ENCODE measurements at regions not wholly inside any gene's neighbourhood (a gene's known extent, or its start where the extent isn't known, plus 50 kb on each side); places are given as distances from the start of the nearest gene placed in this dataset.

DNA sequence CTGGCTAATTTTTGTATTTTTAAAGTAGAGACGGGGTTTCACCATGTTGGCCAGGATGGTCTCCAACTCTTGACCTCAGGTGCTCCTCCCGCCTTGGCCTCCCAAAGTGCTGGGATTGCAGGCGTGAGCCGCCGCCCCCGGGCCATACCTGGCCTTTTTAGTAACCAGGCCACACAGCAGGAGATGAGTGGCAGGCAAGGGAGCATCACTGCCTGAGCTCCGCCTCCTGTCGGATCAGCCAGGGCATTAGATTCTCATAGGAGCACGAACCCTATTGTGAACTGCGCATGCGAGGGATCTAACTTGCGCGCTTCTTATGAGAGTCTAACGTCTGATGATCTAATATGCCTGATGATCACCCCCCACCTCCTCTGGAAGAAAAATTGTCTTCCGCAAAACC is 308.7 kb upstream of the PRMT6 start:
- DNase-seq, result no peak

DNA sequence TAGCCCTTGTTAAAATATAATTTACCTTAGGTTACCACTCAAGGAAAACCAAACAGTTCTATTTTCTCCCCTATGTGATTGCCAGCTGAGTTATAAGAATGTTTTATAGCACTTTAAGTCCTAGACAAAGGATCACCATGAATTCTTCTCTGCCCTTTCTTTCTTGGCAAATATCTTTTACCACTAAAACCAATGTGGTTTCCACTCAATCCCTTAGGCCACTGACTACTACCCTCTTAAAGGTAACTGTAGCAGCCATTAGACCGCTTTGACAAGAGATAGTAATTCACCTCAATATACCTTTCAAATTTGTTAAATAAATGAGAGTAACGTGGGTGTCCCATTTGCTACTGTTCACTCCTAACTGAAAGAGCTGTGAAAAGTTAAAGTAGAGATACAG is 307.9 kb upstream of the PRMT6 start:
- DNase-seq, result no peak

DNA sequence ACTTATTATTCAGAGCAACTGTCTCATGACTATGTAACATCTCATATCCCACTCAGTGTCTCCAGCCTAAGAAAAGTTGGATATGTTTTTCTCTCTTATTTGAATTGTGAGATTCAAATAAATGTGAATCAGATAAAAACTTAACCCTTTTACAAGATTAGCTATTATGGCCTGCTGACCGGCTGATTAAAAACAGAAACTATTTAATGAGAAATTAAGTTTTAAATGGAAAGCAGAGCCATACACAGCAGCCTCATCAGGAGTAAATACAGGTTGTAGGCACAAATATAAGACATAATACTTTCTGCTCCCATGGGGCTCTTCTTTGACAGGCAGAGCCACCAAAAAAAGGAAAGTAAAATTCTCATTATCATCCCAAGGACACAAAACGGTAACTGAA is 307.0 kb upstream of the PRMT6 start:
- no peak for DNase-seq

DNA sequence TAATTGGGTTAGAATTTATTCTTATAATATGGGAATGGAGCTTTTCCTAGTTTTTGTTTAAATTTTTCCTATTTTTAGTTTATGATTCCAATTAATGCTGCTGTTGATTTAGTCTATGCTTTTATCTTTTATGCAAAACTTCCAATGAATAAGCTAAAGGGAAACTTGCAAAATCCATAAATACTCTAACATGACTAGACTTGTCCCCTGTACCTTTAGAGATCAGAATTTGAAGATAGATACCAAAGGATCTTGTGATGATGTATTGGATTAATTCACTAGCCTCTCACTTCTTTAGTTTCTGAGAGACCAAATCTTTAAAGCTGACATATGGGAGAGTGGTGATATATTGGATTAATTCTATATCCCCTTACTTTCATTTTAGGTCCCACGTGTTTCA is 306.6 kb upstream of the PRMT6 start:
- DNase-seq, result no peak

DNA sequence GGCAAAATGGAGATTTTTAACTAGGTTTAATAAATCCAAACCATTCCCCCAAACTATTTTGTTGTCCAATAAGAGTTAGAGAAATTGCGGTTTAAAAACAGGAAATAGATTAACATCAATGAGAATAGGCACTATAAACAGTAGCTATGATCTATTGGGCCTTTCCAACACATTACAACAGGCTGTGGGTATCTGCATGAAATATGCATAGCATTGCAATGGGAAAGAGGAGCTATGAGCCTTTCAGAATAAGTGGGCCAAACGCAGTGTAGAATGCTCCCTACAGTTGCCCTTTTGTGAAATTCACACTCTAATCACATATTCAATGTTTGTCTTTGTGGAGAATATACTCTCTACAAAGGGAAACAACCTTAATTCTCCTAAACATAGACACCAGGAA is 305.5 kb upstream of the PRMT6 start:
- no peak for DNase-seq

DNA sequence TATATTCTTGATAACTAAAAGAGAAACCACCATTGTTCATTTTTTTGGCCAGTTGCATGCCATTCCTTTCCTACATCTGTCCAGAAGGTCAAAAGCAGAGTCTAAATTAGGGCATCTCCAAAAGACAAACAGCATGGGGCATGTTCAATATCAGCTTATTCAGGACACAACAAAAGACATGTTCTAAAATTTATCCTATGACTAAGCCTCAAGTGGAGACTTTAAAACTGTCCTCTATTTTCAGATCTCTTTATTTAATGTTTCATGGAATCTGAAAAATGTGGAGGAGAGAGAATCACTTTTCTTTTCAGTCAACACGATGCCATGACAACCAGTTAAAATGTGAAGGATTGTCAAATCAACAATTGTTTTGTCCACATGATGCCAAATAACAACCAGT is 303.4 kb upstream of the PRMT6 start:
- DNase-seq, result no peak

DNA sequence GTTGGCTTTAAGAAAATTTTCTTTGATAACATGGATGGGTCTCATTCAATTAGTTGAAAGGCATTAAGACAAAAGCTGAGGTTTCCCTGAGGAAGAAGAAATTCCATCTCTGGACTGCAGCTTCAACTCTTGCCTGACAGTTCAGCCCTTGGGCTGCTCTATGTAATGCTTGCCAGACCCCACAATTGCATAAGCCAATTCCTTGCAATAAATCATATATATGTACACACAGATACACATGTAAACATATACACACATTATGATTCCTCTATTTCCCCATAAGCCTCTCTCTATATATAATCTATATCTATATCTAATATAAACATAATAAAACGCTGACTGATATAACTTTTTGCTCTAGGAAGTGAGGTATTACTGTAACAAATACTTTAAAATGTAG is 301.5 kb upstream of the PRMT6 start:
- no peak for DNase-seq

DNA sequence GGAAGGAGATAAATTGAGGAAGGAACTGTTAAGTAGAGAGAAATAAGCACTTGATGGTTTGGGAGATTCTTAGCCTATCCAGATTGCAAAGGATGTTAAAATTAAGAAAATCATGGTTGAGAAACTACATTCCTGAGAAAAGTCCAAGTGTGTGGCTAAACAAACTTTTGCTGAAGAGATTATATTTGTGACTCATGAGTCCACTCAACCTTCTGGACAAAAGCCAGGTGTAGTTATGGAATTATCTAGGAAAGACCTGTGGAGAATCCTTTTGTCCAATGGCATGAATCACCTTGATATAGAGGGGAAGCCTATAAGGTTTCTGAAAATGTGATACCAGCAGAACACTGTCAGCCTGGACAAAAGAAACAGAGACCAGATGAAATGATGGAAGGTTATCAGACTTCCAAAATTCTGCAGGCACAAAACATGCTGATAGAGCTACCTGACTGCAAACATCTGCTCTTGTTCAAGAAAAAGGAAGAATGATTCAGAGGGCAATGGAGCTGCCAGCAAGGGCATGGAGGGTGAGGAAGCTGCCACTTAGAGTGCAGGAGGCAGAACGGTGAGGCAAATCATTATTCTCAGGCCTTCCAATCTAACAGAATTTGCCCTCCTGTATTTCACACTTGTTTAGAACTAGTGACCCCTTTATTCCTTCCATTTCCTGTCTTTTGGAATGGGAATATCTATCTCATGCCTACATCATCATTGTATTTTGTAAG is 300.6 kb upstream of the PRMT6 start:
- DNase-seq, result no peak

DNA sequence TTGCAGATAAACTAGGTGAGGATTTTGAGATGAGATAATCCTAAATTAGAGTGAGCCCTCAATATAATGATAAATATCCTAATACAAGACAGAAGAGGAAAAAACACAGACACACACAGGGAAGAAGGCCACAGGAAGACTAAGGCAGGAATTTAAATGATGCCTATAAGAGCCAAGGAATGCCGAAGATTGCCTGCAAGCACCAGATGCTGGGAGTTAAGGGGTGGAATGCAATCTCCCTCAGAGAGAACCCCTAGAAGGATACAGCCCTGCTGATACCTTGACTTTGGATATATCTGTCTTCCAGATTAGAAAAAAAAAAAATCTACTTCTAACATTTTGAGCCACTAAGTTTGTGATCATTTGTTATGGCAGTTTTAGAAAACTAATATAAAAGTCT is 299.7 kb upstream of the PRMT6 start:
- no peak for DNase-seq

DNA sequence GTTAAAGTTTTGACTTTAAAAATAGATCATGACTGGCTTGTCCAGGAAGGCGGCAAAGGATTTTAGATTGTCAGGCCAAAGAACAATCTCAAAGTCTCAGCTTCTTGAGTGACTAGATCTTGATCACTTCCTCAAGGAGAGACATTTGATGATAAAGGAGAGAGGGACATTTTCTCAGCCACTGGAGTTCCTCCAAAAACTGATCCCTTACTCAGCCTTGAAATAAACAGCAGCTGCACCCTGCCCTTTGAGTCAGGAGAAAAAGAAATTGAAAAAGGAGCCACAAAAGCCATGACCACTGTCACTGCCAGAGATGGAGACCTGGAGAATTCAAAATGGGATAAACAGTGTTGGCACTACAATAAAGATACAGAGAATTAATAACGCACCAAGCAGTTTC is 288.4 kb upstream of the PRMT6 start:
- no peak for DNase-seq

DNA sequence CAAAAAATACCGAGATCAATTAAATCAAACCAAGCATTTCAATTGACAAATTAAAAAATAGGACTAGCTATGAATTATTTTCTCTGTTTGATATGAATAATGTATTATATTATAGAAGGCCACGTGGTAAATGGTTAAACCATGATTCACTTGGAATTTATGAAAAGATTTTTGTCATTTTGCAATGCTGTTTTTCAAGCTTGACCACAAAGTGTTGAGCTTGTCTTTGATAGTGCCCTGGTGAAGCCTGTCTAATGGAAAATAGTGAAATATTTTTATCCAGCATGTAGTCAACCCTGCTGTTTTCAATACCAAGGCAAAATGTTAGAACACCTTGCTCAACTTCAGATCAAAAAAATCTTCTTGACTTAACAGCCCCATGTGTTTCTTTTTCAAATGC is 288.0 kb upstream of the PRMT6 start:
- DNase-seq, result no peak

DNA sequence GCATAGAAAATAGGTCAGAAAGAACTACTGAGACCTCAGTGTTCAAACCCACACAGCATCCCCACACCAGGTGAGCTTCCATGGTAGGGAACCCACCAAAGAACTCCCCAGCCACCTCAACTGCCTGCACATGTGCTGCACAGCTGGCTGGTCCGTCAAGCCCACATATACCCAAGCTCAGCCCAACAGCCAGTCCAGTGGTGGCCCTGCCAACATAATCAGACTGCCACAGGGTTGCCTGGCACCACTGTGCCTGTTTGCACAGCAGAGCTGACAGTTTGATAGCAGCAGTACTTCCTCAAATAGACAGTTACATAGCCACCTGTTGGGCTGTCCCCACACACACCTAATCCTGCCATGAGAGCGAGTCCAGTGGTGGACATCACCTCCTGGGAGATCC is 283.3 kb upstream of the PRMT6 start:
- no peak for DNase-seq

DNA sequence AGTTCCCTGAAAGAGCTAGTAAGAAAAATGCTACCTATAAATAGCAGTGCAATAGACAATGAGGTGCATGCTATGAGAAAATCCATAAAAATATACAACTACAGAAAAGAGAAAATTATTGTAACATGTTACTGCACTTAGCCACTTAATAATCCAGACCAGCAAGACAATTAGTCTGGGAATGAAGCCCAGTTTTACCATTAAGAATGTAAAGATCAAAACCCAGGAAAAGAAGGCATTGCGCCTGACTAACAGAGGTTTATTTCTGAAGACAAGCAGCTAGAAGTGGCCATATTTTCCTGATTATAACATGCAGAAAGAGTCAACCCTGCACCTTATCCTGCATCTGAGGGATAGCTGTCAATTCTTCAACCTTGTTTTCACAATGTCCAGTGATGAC is 276.4 kb upstream of the PRMT6 start:
- DNase-seq, result no peak

DNA sequence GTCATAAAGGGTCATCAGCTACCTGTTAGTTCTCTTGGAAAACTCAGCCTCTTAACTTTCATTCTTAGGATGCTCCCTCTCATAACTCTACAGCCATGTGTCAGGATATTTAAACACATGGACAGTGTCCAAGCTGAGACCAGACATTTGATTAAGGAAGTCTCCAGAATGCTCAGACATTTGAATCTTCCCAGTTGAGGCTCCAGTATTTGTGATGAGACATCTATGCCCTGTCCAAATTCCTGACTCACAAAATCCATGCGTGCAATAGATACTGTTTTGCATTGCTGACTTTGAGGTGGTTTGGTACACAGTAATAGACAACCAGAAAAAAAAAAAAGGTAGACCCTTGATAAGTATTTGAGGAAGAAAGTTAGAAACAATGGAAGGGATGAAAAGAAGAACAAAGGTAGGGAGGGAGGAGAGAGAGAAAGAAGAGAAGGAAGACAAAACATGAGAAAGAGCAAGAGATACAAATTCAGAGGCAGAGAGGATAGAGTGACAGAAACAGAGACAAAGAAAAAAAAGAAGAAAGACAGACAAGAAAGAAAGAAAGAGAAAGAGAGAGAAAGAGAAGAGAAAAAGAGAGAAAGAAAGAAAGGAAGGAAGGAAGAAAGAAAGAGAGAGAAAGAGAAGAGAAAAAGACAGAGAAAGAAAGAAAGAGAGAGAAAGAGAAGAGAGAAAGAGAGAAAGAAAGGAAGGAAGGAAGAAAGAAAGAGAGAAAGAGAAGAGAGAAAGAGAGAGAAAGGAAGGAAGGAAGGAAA is 275.5 kb upstream of the PRMT6 start:
- no peak for DNase-seq

DNA sequence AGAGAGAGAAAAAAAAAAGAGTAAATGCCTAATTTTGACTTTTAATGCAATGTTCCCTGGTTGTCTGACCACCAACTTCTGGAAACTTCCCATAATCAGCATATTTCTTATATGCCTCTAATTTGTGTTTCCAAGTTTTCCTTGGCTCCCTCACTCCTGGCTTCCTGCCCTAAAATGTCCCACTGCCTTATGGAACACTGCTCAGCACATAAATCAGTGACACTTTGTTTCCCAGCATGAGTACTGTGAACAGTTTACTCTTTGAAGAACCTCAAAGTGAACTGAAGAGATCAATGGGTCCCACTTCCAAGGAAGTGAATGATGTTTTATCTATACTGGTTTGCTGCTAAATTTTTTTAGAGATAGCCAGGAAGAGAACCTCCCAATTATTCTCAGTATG is 271.3 kb upstream of the PRMT6 start:
- no peak for DNase-seq

DNA sequence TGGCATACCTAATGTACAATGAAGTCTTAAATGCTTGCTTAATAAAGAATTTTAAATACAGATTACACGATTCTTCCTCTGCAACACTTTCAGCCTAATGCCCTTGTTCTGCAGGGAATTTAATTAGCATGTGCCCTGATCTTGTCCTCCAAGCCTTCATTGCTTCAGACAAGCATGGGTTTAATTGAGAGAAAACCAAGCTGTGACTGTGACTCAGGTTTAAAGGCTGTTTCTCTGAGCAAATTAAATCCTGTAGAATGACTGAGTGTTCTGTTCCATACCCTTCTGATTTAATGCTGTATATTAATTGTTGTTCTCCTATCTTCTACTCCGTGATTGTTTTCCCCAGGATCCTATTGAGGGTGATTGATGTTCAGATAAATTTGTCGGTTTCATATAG is 269.0 kb upstream of the PRMT6 start:
- DNase-seq, result no peak

DNA sequence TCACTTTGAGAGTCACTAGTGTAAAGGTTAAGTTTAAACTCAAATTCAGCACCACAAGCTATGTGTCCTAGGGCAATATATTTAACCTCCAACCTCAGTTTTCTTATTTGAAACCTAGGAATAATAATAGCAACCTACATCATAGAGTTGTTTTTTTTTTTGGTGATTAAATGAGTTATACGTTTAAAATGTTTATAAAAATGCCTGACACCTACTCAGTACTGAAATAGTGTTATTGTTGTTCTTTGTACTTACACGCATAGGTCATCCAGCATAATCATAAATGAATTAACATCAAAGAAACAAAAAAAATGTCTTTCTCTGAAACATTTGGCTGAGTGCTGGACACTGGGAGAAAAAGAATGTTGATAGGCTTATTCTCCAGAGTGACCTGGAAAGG is 266.8 kb upstream of the PRMT6 start:
- no peak for DNase-seq

DNA sequence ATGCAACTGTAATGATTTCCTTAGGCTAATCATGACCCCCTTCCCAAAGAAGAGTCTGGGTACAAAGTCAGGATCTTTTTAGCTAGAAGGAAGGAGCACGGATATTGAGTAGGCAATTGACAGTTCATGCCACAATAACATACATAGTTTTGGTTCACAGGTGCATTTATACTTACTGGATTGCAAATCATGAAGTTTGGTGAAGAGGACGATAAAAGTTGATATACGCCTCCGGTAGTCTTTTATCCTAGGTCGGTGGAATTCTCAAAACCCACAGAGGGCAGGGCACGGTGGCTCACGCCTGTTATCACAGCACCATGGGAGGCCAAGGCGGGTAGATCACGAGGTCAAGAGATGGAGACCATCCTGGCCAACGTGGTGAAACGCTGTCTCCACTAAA is 265.4 kb upstream of the PRMT6 start:
- DNase-seq, result no peak

DNA sequence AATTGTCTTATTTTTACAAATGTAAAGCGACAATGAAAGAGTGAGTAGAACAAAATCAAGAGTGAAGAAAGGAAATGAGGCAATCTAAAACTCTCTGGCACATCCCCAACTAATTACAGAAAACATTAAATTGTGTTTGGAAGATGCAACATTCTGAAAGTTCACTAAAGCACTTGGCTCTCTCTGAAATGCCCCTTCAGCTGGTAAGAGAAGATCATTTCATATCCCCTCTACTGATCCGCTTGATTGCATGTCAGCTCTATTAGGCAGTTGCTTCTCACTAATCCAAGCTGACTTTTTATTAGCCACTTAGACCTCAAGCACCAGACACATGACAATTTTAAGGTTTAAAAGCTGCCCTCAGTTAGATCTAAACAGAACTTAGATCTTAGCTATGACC is 262.8 kb upstream of the PRMT6 start:
- DNase-seq, result no peak

DNA sequence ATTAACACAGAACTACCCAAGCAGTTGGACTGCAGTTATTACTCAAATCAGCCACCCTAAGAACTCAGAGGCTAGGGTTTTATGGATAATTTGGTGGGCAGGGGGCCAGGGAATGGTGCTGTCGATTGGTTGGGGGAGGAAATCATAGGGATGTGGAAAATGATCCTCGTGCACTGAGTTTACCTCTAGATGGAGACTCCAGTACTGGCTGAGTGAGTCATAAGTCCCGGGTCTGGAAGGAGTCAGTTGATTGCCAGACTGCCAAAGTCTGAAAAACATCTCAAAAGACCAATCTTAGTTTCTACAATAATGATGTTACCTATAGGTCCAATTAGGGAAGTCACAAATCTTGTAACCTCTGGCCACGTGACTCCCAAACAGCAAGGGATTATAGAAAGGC is 257.5 kb upstream of the PRMT6 start:
- DNase-seq, result no peak

DNA sequence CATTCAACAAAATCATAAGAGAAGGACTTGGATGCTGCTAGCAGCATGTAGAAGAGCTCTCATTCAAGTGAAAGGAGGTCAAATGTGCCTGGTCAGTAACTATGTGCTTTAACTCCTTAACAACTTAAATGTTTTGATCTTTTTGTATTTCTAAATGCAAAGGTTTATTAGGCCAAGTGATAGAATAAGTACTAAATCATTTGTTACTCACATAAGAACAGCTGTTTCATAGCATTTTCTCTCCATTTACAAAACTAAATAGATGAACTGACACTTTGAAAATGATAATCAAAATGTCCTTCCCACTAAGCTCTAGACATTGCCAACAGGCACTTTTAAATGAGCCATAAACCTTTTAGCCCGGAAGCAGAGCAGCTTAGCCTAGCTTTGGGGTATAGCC is 254.3 kb upstream of the PRMT6 start:
- DNase-seq, result no peak

DNA sequence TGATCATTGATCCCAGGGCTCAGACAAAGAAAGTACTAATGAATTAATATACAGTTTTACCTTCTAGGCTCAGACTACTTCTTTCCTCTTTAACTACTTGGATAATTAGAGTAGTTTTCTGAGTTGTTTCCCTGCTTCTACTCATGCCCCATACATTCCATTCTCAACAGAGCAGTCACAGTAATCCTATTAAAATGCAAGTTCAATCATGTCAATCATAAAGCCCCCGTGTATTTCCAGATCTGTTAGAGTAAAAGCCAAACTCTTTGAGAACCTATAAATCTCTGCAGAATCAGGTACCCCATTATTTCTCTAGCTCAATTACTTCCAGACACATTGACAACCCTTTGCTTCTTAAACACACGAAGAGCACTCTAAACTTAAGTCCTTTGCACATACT is 242.1 kb upstream of the PRMT6 start:
- no peak for DNase-seq

DNA sequence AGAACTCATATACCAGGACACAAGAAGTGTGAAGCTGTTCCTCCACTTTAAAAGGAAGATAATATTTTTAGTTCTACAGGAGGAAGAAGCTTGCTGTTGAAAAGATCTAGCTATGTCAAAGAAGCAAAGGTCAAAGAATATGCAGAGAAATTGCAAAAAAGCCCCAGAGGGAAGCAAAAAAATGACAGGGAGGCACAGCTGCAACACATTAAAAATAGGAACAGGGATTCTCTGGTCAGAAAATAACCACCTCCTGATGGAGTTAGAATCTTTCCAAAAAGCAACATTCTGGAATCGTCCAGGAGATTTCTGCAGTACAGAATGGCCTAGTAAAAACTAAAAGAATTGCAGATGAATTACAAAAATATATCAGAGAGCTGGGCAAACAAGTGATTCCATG is 238.9 kb upstream of the PRMT6 start:
- DNase-seq, result no peak

DNA sequence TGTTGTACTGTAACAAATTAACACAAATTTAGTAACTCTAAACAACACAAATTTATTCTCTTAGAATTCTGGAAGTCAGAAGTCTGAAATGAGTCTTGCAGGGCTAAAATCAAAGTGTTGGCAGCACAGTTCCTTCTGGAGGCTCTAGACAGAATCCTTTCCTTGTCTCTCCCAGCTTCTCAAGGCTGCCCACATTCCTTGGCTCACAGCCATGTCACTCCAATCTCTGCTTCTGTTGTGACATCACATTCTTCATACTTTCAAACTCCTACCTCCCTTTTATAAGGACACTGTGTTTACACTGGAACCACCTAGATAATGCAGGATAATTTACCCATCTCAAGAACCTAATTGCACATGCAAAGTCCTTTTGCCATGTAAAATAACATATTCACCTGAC is 225.0 kb upstream of the PRMT6 start:
- no peak for DNase-seq

DNA sequence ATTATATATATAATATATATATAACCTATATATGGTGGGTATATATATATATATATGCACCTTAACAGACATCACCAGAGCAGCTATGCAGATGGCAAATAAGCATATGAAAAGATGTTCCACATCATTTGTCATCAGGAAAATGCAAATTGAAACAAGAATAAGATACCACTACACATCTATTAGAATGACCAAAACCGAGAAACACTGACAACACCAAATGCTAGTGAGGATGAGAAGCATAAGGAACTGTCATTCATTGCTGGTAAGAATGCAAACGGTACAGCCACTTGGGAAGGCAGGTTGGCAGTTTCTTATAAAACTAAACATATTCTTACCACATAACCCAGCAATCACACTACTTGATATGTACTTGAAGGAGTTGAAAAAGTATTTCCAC is 219.8 kb upstream of the PRMT6 start:
- no peak for DNase-seq

Data from suppressor macrophage treated with lipopolysaccharide for 1 hour (primary cell).